ENCODE measurements at regions not wholly inside any gene's neighbourhood (a gene's known extent, or its start where the extent isn't known, plus 50 kb on each side); places are given as distances from the start of the nearest gene placed in this dataset.

DNA sequence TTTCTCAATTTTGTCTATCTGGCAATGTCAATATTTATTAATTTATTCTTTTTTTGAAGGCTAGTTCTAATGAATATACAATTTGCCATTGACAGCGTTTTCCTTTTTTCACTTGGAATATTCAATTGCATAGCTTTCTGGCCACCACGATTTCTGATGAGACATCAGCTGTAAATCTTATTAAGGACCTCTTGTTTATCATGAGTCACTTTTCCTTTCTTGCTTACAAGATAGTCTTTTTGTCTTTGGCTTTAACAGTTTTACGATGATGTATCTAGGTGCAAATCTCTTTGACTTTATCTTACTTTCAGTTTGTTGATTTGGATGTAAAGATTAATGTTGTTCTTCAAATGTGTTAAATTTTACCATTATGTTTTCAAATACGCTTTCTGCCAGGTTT, 991.6 kb upstream of the SLC10A2 start:
- no peak for DNase-seq

DNA sequence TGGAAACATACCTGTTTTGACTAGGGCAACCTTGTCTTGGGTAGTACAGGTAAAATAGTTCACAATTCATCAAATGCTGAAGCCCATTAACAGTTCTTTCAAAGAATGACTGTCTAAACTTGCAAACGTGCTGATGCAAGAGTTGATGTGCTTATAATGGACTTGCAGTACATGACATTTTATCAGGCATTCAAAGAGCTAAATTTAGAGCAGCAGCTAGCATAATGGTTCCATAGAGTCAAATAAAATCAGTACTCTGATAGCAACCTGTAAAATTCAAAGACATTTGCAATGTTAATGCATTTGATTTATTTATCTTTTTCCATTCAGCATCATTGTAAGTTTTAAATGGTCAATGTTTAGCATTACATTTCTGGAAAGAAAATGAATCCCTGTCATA, 979.7 kb upstream of the SLC10A2 start:
- no peak for DNase-seq

DNA sequence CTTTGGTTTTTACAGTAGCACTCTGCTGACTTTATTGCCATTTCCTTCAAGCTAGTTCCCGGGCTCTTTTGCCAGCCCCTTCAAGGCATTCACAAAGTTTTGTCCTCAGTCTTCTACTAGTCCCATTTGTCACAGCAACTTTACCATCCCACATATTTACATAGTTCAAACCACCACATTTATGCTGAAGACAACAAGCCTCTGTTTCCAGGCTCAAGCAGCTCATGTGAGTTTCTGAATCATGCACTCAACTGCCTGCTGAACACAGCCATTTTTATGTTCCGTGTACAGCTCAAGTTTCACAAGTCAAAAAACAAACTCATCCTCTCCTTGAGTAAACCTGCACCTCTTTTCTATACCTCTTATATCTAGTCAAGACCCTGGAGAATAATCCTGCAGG, 977.0 kb upstream of the SLC10A2 start:
- DNase-seq: no peak

DNA sequence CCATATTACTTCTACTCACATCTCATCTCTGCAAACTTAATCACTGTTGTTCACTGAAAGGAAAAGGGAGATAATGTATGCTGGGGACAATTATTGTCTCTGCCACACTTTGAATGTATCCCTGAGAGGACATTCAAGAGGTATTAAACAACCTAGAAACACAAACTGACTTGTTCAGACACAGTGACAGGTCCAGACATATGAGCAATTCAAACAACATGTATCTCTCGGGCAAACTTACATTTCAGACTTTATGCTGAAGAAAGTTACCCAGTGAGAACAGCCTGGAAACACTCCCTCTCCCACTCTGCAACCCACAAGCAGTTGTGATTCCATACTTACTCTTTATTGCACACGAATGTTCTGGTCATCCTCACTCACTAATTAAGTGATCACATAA, 968.7 kb upstream of the SLC10A2 start:
- no peak for DNase-seq

DNA sequence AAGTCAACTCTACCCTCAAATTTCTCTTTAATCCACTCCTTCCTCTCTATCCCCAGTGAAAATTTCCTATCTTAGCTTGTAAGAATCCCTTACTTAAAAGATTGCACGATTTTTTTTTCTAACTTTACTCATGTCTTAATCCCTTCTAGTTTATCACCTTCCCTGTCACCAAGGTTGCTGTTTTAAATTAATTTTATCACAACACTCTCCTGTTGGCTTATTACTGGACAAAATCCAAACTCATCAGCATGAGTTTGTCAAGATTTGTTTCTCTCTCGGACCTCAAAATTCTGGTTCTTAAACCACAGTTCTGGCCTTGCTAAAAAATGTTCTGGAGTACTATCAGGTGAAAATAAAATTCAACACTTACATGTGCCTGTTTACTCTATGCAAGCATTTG, 959.1 kb upstream of the SLC10A2 start:
- no peak for DNase-seq

DNA sequence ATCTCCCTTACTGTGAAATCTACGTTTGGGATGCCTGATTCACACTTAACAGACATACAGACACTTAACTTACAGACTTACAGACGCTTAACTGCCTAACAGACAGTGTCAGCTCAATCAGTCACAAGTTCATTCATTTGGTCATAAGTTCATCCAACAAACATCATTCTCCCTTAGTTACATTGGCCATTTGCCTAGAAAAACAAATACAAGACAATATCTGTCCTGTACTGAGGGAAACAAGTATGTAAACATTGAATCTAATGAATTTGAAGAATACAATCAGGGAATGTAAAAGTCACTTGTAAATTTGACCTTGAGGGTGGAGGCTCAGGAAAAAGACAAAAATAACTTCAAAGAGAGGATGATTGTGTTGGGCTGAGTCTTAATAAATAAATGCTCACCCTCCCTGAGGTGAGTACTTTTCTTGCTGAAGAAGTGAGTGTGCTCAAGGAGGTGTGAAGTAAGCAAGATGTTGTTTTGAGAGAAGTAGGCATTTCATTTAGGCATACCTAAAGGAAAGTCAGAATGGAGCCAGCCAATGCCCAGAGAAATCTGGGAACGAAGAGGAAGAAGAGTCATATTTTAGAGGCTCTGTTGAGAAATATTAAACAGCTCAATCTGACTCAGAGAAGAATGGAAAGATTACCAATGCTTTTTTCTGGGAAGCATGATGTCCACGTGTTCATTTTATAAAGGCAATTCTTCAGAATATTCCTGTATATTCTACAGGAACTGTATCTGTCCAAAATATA, 958.4 kb upstream of the SLC10A2 start:
- DNase-seq: no peak

DNA sequence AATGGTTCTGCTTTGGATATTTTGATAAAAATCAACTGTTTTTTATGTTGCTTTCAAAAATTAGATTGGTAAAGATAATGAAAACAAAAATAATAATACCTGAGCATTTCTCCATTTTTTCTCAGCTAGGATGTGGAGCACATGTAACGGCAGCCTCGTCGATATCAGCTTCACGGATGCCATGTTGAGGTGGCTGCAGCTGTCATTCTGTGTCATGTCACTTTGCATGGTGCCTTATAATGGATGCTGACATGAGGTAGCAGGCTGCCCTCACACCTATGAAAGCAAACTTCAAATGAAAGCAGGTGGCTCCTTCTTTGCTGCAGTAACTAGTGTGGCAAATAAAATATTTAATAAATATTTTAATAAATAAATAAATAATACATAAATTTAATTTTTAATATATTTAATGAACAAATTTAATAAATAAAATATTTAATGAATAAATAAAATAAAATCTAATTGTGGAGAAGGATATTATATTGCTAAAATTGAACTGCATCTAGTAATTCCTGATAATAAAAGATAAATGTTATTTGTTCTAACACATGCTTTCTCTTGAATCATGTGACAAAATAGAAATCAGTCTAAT, 955.7 kb upstream of the SLC10A2 start:
- no peak for DNase-seq

DNA sequence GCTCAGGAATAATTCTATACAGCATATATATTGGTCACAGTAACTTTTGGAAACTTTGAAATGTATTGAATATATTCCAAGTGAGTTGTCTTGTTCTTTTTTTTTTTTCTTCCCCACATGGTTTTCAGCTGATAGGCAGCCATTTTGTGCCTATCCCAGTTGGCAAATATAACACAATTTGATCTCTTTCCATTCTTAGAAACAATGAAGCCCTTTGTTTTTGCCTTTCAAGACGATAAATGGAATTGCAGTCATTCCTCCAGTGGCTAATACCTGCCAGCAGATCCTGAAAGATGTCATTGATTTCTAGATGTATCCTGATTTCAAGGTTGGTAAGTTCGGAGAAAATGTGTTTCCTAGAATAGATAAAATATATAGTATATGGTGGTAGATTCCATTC, 951.1 kb upstream of the SLC10A2 start:
- DNase-seq: no peak

DNA sequence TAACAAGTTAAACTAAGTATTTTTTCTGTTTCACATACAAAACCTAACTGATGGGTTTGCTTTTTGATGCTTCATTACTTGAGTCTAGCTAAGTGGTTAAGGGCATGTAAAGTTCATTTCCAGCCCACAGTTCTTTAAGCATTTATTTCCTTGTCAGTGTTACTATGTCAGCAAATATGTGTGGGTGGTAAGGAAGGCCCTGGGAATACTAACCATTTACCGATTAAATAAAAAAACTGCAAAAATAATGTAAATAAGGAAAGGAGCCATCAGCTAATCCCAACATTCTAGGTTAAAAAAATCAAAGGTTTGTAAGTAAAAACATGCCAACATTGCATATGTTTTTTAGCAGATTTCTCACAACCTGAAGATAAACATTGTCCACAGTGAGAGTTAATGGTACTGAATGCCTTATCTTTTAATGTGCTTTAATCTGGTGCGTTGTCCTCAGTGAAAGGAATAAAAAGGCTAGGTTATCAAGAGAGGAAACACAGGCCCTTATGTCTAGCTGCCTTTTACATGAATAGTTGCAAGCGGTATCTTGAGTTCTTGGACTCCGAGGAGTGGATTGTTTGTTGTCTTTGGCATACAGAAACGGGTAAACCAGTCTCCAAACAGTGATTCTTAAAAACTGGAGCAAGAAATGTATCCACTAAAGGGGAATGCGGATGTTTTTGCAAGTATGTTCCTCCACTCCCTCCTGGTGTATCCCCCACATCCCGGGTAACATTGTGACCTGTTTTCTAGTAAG, 949.6 kb upstream of the SLC10A2 start:
- DNase-seq: no peak

DNA sequence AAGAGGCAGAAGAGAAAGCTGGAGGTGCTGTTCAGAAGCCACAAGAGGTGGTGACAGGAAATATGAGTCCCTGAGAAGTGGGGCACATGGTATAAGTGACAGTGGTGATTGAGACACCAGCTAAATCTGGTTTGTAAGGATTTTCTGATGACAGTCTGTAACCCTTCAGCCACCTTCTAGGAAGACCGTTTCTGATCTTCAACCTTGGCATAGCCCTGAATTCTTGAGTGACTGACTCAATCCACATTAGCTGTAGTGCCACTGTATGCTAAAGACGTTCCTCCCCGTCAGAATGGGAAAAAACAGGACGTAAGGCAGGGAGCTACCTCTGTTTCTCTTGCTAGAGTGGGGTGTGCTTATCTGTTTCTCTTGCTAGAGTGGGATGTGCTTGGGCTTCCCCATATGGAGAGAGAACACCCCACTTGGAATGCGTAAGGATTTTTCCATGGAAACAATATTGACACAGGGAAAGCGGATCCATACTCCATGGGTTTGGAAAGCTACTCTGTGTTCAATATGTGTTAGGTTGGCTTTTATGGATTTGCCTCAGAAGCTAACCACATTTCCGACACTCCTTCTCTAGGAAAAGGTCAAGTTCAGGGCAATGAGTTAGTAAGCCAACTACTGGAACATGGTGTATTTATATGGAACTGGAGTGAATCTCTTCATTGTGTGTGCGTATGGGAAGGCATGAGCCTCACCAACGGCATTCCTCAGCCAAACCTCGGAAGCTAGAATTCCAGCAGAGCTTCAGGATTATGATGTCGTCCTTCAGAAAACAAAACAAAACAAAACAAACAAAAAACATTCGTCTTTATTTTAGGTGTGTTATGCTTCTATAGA, 948.8 kb upstream of the SLC10A2 start:
- no peak for DNase-seq

DNA sequence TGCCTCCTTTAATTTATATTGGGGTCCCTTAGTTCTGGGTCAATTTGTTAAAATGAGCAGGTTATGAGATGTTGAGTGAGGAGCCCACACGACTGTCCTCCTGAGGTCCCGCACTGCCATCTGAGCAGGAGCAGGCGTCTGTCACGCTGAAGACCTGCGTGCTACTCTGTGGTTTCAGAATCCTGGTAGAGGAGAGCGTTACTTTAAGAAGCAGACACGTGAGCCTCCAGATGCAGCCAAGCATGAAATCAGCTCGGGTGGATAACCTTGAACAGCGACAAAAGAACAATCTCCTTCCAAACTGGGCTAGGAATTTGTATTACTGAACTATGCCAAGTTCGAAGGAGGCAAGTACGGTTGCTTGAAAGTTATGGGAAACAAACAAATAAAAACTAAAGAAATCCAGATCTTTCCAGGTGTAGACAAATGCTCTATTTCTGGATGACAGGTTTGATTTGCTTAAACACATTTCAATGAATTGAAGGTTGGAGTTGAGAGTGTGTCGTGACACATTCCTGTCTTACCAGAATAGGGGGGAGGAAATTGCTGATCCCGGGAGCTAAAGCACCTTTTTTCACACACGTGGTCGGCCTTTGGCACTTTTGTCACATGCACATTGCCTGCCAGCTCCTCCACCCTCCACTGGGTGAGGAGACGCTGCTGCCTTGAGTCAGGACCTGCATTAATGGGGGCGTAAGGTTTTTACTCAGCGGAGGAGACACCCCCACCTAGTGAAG, 945.5 kb upstream of the SLC10A2 start:
- no peak for DNase-seq

DNA sequence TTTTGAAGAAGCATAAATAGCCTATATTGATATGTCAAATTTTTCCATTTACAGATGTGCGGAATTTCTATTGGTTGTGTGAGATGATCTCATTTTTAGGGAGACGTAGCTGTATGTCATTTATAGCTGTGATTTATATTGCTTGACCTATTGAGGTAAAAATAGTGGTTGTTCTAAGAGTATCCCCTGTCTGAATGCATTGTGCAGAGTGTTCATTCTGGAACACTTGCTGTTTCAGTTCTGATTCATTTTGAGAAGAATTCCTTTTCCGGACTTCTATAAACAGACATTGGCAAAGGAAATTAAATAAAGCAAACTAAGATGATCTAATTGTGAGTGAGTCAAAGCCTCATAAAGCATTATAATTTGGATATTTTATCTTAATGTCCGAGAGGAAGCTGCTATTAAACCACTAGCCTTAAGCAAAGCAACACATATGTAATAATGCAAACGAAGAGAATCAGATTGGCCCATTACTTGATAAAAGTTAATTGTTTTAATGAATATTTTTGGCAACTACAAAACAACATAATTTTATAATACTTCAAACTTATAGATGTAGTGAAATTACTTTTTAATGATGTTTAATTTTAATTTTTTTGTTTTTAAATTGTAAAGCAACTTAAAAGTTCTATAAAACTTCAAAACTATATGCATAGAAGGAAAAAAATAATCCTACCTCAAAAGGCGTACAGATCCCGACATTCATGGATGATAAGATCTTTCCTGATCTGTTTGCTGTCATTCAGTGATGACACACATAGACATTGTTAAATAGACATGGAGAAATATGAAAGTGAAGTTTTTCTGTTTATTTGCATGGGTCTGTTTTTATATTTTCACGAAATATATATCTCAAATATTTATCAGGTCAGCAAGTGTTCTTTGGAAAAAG, 942.6 kb upstream of the SLC10A2 start:
- DNase-seq: no peak

DNA sequence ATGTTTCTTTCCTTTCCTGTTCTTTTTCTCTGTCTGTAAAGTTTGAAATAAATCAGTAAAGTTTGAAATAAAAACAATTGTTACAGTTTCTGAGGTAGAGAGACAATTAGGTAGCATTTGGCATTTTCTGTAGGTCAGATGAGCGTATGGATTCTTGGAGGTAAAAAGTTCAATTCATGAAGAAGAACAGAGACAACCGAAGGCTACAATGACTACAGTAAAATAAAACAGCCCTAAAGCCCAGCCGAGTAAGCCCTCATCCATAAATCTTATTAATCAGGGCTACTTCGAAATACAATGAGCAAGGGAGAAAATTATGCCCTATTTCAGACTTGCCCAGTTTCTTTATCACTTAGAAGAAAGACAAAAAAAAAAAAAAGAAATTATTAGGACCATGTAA, 941.9 kb upstream of the SLC10A2 start:
- no peak for DNase-seq

DNA sequence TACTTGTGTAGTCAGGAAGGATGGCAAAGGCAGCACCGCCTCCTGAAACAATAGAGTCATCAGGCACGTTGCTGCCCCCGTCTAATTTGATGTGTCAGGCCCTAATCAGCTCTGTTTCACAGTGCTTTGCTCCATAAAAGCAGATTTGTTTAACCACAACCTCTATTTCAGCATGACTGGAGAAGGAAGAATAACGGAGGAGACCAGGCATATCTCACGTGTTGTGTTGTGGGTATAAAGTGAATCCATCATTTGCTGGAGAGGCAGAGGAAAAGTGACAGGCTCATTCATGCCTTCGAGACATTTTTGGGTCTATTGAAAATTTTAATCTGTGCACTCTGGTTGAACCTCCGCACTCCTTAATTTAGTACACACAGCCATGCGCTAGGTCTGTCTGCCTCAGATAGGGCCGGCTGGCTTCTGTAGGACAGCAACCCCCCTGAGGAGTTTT, 940.4 kb upstream of the SLC10A2 start:
- no peak for DNase-seq

DNA sequence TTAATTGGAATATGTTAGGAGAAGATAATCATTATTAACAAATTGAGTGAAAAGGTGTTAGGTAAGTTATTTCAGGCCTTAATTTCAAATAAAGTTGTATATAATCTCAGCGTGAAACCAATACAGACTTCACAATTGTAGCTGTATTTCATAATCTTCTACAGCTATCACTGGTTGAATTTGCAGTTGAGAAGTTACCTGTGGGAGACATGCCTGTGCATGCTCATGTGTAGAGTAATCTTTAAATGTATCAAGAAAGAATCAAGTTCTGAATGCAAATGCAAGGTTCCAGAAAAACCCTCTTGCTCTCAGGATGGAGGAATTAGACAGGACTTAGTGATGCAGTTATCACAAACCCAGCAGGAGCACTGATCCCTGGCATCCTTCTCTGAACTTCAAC, 938.4 kb upstream of the SLC10A2 start:
- no peak for DNase-seq

DNA sequence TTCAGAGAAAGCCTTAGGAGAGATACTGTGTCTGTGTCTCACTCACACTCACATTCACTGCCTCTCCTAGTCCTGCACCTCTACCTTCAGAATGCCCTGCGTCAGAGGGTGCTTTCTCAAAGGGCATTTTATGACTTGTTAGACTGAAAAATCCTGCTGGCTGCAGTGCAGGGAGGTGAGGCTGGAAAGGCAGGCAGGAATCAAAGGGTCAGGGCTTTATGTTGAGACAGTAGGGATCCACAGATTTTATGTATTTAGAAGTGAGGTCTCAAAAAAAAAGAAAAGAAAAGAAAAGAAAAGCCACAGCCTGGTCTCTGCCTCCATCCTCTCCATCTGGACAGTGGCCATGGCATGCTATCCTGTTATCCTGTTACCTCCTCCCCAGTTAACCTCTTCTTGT, 936.0 kb upstream of the SLC10A2 start:
- DNase-seq: no peak

DNA sequence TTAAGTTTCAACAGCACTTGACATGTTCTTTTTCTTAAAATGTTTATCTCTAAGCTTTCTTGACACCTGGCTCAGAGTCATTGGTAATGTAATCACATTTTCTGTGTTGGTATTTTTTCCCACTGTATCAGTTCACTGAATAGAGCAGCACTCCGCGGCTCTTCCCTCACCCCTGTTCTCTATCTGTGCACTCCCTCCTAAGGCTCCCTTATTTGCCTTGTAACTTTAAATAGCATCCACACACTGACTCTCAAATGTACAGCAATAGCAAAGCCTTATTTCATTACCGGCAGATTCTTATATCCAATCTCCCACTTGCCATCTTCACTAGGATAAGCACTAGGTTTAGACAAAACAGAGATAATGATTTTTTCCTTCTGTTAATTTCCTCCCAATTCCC, 935.5 kb upstream of the SLC10A2 start:
- DNase-seq: no peak

DNA sequence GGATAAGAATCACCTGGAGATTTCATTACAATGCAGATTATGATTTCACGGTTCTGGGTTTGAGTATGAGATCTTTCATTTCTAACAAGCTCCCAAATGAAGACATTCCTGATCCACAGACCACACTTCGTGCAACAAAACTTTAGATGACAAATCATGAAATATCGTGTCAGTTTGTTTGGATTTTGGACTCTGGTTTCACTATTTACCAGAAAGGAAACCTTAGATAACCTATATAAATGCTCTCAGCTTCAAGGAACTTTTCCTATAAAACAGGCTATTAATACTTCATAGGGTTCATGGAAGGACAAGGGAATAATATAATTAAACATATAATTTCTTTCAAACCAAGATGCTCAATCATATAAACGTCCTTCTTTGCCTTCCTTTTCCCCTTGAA, 930.5 kb upstream of the SLC10A2 start:
- DNase-seq: no peak

DNA sequence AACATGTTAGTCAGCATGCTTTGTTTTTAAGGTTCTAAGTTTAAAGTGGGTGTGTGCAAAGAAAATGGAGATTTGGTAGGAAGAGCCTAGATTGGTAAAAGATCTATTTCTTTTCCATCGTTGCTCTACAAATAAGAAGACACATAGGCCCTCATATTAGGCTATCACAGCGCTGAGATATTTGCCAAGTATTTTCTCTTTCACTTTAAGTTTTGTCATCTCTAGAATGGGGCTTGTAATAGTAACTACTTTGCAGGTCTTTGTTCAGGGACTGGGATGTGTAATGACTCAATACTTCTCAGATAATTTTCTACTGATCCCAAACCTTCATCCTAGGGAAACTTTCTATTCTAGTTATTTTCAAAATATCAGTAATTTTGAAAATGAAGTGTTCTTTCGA, 917.7 kb upstream of the SLC10A2 start:
- DNase-seq: no peak

DNA sequence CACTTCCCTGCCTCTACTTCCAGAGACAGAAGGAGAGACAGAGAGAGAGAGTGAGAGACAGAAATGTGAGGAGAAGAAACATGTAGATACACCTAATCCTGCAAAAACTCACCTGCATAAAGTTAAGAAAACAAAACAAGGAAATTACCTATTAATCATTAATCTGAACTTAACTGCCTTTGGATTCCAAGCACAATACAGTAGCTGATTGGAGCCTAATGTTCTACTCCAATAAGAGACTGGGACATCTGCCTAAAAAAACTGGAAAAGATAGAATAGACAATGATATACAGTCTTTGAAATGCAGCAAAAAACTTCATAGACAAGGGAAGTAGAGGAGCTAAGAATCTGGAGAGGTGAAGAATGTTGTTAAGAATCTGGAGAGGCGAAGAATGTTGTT, 910.2 kb upstream of the SLC10A2 start:
- DNase-seq: no peak

DNA sequence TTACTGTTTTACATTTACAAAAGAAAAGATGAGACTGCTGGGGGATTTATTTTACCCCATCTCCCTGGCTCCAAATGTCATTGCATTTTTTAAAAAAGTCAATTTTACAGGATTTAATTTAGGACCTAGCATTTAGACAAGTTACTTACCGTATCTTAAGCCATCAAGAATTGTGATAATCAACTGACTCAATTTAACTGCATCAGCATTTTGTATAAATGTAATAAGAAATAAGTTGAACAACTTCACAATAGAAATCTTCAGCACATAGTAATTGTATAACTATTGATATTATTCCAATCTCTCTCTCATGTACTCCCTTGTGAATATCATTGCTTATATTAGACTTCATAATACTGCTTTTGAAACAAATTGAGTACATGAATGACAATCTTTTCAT, 907.5 kb upstream of the SLC10A2 start:
- DNase-seq: no peak

Data from stimulated activated naive CD4-positive, alpha-beta T cell (primary cell).